Gastroesophageal sphincter (tissue), 3 donors: ENCODE measurements at regions not wholly inside any gene's neighbourhood (a gene's known extent, or its start where the extent isn't known, plus 50 kb on each side); places are given as distances from the start of the nearest gene placed in this dataset.

Experiments
- CTCF ChIP-seq, 4 experiments: fragments of 200-600 bp in 2 of 4; fragments of 450-650 bp in 2 of 4; sonication (generic) in 1 of 4; IDR thresholded peaks; one replicate each; pipeline ENCODE4 v1.5.1; 2017 to 2019; ENCODE audit warnings: antibody characterized with exemption in 4 of 4, mild to moderate bottlenecking in 2 of 4, moderate library complexity in 2 of 4
- POLR2A ChIP-seq, 2 donors: fragments of 450-650 bp; IDR thresholded peaks; one replicate each; pipeline ENCODE4 v1.6.1; 2017; ENCODE audit warnings: antibody characterized with exemption in 2 of 2, mild to moderate bottlenecking in 2 of 2, moderate library complexity in 1 of 2
- POLR2AphosphoS5 ChIP-seq: sonication (generic); formaldehyde crosslinking; IDR thresholded peaks from one replicate; pipeline ENCODE4 v1.6.1; 2017; ENCODE audit warnings: antibody characterized with exemption

- no peak for TF ChIP-seq POLR2A (IDR thresholded peaks at IDR 0.05)
- TF ChIP-seq CTCF (IDR thresholded peaks at IDR 0.05) = no peak
- TF ChIP-seq POLR2AphosphoS5 = no peak
Measured at GRCh38 chr1:73092383-73092782, 810.0 kb upstream of the NEGR1 start.
